NCI-H187 (cell line): ENCODE measurements at regions not wholly inside any gene's neighbourhood (a gene's known extent, or its start where the extent isn't known, plus 50 kb on each side); places are given as distances from the start of the nearest gene placed in this dataset.
"Not testable (repeated sequence)": the region's sequence is repeated elsewhere in the genome, so short reads cannot be mapped to it uniquely, and the experiment has no call there.

Experiments used
- DNase-seq, 2 experiments: peaks; one replicate each; lab custom pipeline; 2025; lab: John Stamatoyannopoulos, UW

- no peak for DNase-seq
Measured at GRCh38 chr14:54256156-54256555, 140.7 kb upstream of the CDKN3 start.

- DNase-seq = no peak
Measured at GRCh38 chr14:54257424-54257823, 139.4 kb upstream of the CDKN3 start.

- DNase-seq = no peak
Measured at GRCh38 chr14:54258382-54258781, 138.4 kb upstream of the CDKN3 start.

- no peak for DNase-seq
Measured at GRCh38 chr14:54259821-54260220, 137.0 kb upstream of the CDKN3 start.

- no peak for DNase-seq
Measured at GRCh38 chr14:54261283-54261682, 135.5 kb upstream of the CDKN3 start.

- DNase-seq = not testable (repeated sequence)
Measured at GRCh38 chr14:54266616-54267015, 130.2 kb upstream of the CDKN3 start.

GRCh38 chr14:54267172-54267571, 129.6 kb upstream of the CDKN3 start:
- no peak for DNase-seq

- no peak for DNase-seq
Measured at GRCh38 chr14:54275997-54276725, 120.6 kb upstream of the CDKN3 start.

- peak in 1 of 2 experiments; percentile 2 for DNase-seq
Measured at GRCh38 chr14:54278087-54278486, 118.7 kb upstream of the CDKN3 start.

GRCh38 chr14:54278665-54279295, 118.0 kb upstream of the CDKN3 start:
- no peak for DNase-seq

- DNase-seq = no peak
Measured at GRCh38 chr14:54282849-54283248, 114.0 kb upstream of the CDKN3 start.

- DNase-seq = no peak
Measured at GRCh38 chr14:54285030-54285429, 111.8 kb upstream of the CDKN3 start.

- no peak for DNase-seq
Measured at GRCh38 chr14:54291491-54292191, 105.2 kb upstream of the CDKN3 start.

- DNase-seq = no peak
Measured at GRCh38 chr14:54294802-54295201, 102.0 kb upstream of the CDKN3 start.

- DNase-seq = no peak
Measured at GRCh38 chr14:54299410-54300363, 97.1 kb upstream of the CDKN3 start.

- DNase-seq = no peak
Measured at GRCh38 chr14:54300881-54301280, 95.9 kb upstream of the CDKN3 start.

- DNase-seq = no peak
Measured at GRCh38 chr14:54301359-54301758, 95.4 kb upstream of the CDKN3 start.

GRCh38 chr14:54306806-54307205, 90.0 kb upstream of the CDKN3 start:
- DNase-seq = no peak

GRCh38 chr14:54309615-54310014, 87.2 kb upstream of the CDKN3 start:
- no peak for DNase-seq

GRCh38 chr14:54310151-54310850, 86.5 kb upstream of the CDKN3 start:
- DNase-seq = no peak

GRCh38 chr14:54310851-54311228, 86.0 kb upstream of the CDKN3 start:
- DNase-seq = no peak
